Suprapubic skin (tissue), 3 donors: ENCODE measurements at regions not wholly inside any gene's neighbourhood (a gene's known extent, or its start where the extent isn't known, plus 50 kb on each side); places are given as distances from the start of the nearest gene placed in this dataset.

Source experiments
- CTCF ChIP-seq, 2 donors: fragments of 200-600 bp in 1 of 2; fragments of 450-650 bp in 1 of 2; sonication (generic) in 1 of 2; IDR thresholded peaks; one replicate each; pipeline ENCODE4 v1.5.1; 2016 to 2019; ENCODE audit warnings: antibody characterized with exemption in 2 of 2, mild to moderate bottlenecking in 1 of 2, moderate library complexity in 1 of 2
- EP300 ChIP-seq: sonication (generic); formaldehyde crosslinking; IDR thresholded peaks from one replicate; pipeline ENCODE4 v1.6.1; 2017; ENCODE audit warnings: antibody characterized with exemption
- POLR2A ChIP-seq, 2 donors: fragments of 450-650 bp; IDR thresholded peaks; one replicate each; pipeline ENCODE4 v1.6.1; 2017; ENCODE audit warnings: antibody characterized with exemption in 2 of 2, mild to moderate bottlenecking in 2 of 2, moderate library complexity in 2 of 2

DNA sequence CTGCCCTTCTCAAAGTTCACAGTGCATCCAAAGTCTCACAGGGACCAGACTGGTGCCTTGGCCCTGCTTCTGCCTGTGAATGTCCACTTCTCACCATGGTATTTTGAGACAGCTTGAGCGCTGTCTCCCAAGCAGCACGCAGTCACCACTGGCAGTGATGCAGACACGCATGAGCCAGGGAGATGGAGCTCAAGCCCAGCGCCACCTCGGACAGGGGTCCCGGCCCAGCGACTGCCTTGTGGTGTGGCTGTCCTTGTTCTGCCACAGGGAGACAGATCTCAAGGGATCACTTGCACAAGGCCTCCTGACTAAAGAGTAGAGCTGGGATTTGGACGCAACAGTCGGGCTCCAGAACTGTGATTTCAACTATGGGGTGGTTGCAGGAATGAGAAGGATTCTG is 92.6 kb upstream of the MBL2 start:
- no peak for TF ChIP-seq CTCF (IDR thresholded peaks at IDR 0.05)
- no peak for TF ChIP-seq EP300
- TF ChIP-seq POLR2A (IDR thresholded peaks at IDR 0.05): no peak
